GM12873 (cell line): ENCODE measurements at regions not wholly inside any gene's neighbourhood (a gene's known extent, or its start where the extent isn't known, plus 50 kb on each side); places are given as distances from the start of the nearest gene placed in this dataset.

Source experiments
- TF ChIP-seq, protein P1 (sequence below): IDR thresholded peaks from 2 replicates; pipeline ENCODE4 v1.5.1; 2012; ENCODE audit warnings: low read depth, mild to moderate bottlenecking, moderate library complexity, low read length, control low read depth; ENCODE audit not compliant: insufficient read depth; ENCODE audit errors: missing control alignments

- TF ChIP-seq, protein P1, sequence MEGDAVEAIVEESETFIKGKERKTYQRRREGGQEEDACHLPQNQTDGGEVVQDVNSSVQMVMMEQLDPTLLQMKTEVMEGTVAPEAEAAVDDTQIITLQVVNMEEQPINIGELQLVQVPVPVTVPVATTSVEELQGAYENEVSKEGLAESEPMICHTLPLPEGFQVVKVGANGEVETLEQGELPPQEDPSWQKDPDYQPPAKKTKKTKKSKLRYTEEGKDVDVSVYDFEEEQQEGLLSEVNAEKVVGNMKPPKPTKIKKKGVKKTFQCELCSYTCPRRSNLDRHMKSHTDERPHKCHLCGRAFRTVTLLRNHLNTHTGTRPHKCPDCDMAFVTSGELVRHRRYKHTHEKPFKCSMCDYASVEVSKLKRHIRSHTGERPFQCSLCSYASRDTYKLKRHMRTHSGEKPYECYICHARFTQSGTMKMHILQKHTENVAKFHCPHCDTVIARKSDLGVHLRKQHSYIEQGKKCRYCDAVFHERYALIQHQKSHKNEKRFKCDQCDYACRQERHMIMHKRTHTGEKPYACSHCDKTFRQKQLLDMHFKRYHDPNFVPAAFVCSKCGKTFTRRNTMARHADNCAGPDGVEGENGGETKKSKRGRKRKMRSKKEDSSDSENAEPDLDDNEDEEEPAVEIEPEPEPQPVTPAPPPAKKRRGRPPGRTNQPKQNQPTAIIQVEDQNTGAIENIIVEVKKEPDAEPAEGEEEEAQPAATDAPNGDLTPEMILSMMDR = no peak
Measured at GRCh38 chr4:130349745-130350144, 1253.8 kb downstream of the C4orf33 start.

DNA sequence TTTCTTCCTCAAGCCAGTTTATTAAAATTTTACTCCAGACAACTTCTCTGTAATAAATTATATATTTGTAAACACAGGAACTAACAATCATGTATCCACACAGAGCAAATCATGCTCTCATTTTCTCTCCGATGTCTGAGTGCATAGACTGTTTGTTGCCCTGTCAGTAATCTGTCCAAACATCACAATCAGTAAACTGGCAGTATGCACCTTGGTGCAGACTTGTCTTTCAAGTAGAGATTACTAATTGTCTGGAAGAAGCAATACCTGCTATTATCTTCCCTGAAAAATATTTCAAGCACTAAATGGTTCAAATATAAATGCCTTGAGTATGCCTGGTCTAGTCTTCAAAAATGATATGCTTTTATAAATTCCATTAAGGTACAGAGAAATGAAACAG is 1260.9 kb downstream of the C4orf33 start:
- TF ChIP-seq, protein P1 = no peak

GRCh38 chr4:130359542-130359941 is 1263.6 kb downstream of the C4orf33 start:
- TF ChIP-seq, protein P1 = no peak

- TF ChIP-seq, protein P1 = no peak
Measured at GRCh38 chr4:130361616-130362015, 1265.7 kb downstream of the C4orf33 start.

GRCh38 chr4:130368668-130369067 is 1272.7 kb downstream of the C4orf33 start:
- TF ChIP-seq, protein P1 = no peak

GRCh38 chr4:130393231-130393630 is 1297.3 kb downstream of the C4orf33 start:
- TF ChIP-seq, protein P1 = no peak

DNA sequence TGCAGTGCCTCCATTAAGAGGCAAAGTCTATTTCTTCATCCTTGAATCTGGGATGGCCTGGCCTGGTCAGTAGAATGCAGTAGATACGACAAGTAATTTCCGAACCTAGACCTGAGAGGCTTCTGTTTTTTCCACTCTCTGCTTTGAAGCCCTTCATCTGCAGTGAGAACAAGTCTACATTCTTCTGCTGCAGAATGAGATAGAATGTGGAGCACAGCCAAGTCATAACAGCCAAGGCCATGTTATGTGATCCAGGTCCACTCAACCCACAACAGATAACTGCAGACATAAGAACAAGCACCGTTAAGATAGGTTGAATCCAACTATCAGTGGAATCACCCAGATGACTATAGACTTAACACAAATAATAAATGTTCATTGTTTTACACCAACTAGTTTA is 1297.7 kb downstream of the C4orf33 start:
- TF ChIP-seq, protein P1 = no peak

GRCh38 chr4:130395871-130396270 is 1299.9 kb downstream of the C4orf33 start:
- TF ChIP-seq, protein P1 = no peak
